ENCODE measurements at regions not wholly inside any gene's neighbourhood (a gene's known extent, or its start where the extent isn't known, plus 50 kb on each side); places are given as distances from the start of the nearest gene placed in this dataset.

GRCh38 chr7:16970732-16971482, 89.1 kb upstream of the AGR3 start:
- Histone ChIP-seq H3K27ac (no peak overlapping the region), H3K4me1 (ENCODE audit: insufficient read depth) (peaks cover 5% of the 10 kb centered on the region), H3K4me3 (no peak overlapping the region), H3K9me3 (no peaks in the 10 kb centered on the region), H3K36me3 (no peaks in the 10 kb centered on the region), H3K27me3 (no peaks in the 10 kb centered on the region)
- intact Hi-C loops (cut with DNase I) = no loop called here
- DNase-seq = no peak
- TF ChIP-seq POLR2A (IDR thresholded peaks at IDR 0.05) = no peak
- no peak for TF ChIP-seq CTCF (IDR thresholded peaks at IDR 0.05)
- no peak for TF ChIP-seq EP300 (IDR thresholded peaks at IDR 0.05)
- 94 to 95% (median 94%) methylated on average over 9 of the region's 9 CpGs for WGBS, 3 donors

GRCh38 chr7:16975712-16976111, 93.9 kb upstream of the AGR3 start:
- Histone ChIP-seq H3K36me3 (no peaks in the 10 kb centered on the region), H3K9me3 (no peaks in the 10 kb centered on the region), H3K27ac (no peak overlapping the region), H3K4me1 (ENCODE audit: insufficient read depth) (no peaks in the 10 kb centered on the region), H3K27me3 (no peaks in the 10 kb centered on the region), H3K4me3 (no peak overlapping the region)
- WGBS, 3 donors = 52 to 93% (median 84%) methylated on average over 1 of the region's 1 CpG
- TF ChIP-seq CTCF (IDR thresholded peaks at IDR 0.05) (no peak), POLR2A (IDR thresholded peaks at IDR 0.05) (no peak)
- intact Hi-C loops (cut with DNase I) = no loop called here
- DNase-seq = no peak

- H3K36me3 ChIP-seq = no peaks in the 10 kb centered on the region
- no peaks in the 10 kb centered on the region for H3K4me1 ChIP-seq (ENCODE audit: insufficient read depth)
- 55 to 79% (median 58%) methylated on average over 1 of the region's 1 CpG for WGBS, 3 donors
- H3K27me3 ChIP-seq = no peaks in the 10 kb centered on the region
- TF ChIP-seq EP300 (IDR thresholded peaks at IDR 0.05) = no peak
- no peak for TF ChIP-seq POLR2A (IDR thresholded peaks at IDR 0.05)
- no peak for TF ChIP-seq CTCF (IDR thresholded peaks at IDR 0.05)
- H3K27ac ChIP-seq = no peak overlapping the region
- intact Hi-C loops (cut with DNase I) = no loop called here
- no peaks in the 10 kb centered on the region for H3K9me3 ChIP-seq
- no peak for DNase-seq
- no peak overlapping the region for H3K4me3 ChIP-seq
These were observed 96.8 kb upstream of the AGR3 start for GRCh38 chr7:16978358-16979244.

GRCh38 chr7:16980539-16980938, 98.8 kb upstream of the AGR3 start:
- TF ChIP-seq CTCF (IDR thresholded peaks at IDR 0.05) (no peak), EP300 (IDR thresholded peaks at IDR 0.05) (no peak), POLR2A (IDR thresholded peaks at IDR 0.05) (no peak)
- no peak for DNase-seq
- H3K27me3 ChIP-seq = no peaks in the 10 kb centered on the region
- H3K27ac ChIP-seq = no peak overlapping the region
- H3K4me3 ChIP-seq = no peak overlapping the region
- WGBS, 3 donors = 91 to 95% (median 92%) methylated on average over 4 of the region's 4 CpGs
- no peaks in the 10 kb centered on the region for H3K36me3 ChIP-seq
- H3K9me3 ChIP-seq = no peaks in the 10 kb centered on the region
- no peaks in the 10 kb centered on the region for H3K4me1 ChIP-seq (ENCODE audit: insufficient read depth)
- intact Hi-C loops (cut with DNase I) = loop anchor here in 2 of 4 donors (10.0 kb wide), 1 partner anchor 664 kb away; no protein-coding TSS in a partner anchor
